Left ventricle myocardium inferior (tissue), 1 donor: ENCODE measurements at regions not wholly inside any gene's neighbourhood (a gene's known extent, or its start where the extent isn't known, plus 50 kb on each side); places are given as distances from the start of the nearest gene placed in this dataset.

Source experiments
- DNase-seq: peaks from one replicate; pipeline ENCODE4 v3.0.0-alpha.2; 2020
- H3K27ac ChIP-seq: fragments of 200-600 bp; replicated peaks from 2 replicates; pipeline ENCODE4 v1.8.0; 2021
- H3K27me3 ChIP-seq: fragments of 200-600 bp; 2 replicates; pipeline ENCODE4 v1.8.0; 2021; ENCODE audit warnings: low read depth
- H3K36me3 ChIP-seq: fragments of 200-600 bp; 2 replicates; pipeline ENCODE4 v1.8.0; 2021
- H3K4me1 ChIP-seq: fragments of 200-600 bp; 2 replicates; pipeline ENCODE4 v1.8.0; 2021
- H3K4me3 ChIP-seq: fragments of 200-600 bp; 2 replicates; pipeline ENCODE4 v1.8.0; 2021; ENCODE audit warnings: mild to moderate bottlenecking, moderate library complexity
- H3K9me3 ChIP-seq: fragments of 200-600 bp; replicated peaks from 2 replicates; pipeline ENCODE4 v1.8.0; 2021
- intact Hi-C: fragments of 100-400 bp; cut with micrococcal nuclease; formaldehyde crosslinking; loops from one replicate; pipeline ENCODE4 v1.11.0; 2022
- TF ChIP-seq, protein P1 (sequence below): fragments of 200-600 bp; IDR thresholded peaks from 2 replicates; pipeline ENCODE4 v1.8.0; 2021; ENCODE audit warnings: antibody characterized with exemption, mild to moderate bottlenecking, borderline replicate concordance
- donor health status: DM: no; HTN: yes; CAD: no; lungs with severe emphysema.

- TF ChIP-seq, protein P1, sequence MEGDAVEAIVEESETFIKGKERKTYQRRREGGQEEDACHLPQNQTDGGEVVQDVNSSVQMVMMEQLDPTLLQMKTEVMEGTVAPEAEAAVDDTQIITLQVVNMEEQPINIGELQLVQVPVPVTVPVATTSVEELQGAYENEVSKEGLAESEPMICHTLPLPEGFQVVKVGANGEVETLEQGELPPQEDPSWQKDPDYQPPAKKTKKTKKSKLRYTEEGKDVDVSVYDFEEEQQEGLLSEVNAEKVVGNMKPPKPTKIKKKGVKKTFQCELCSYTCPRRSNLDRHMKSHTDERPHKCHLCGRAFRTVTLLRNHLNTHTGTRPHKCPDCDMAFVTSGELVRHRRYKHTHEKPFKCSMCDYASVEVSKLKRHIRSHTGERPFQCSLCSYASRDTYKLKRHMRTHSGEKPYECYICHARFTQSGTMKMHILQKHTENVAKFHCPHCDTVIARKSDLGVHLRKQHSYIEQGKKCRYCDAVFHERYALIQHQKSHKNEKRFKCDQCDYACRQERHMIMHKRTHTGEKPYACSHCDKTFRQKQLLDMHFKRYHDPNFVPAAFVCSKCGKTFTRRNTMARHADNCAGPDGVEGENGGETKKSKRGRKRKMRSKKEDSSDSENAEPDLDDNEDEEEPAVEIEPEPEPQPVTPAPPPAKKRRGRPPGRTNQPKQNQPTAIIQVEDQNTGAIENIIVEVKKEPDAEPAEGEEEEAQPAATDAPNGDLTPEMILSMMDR, result no peak
- Histone ChIP-seq H3K27ac (no peak overlapping the region), H3K27me3 (no peaks in the 10 kb centered on the region), H3K4me3 (no peak overlapping the region), H3K36me3 (no peaks in the 10 kb centered on the region), H3K9me3 (no peaks in the 10 kb centered on the region), H3K4me1 (no peaks in the 10 kb centered on the region)
- intact Hi-C loops, result no loop called here
- DNase-seq, result no peak
Observed at GRCh38 chr10:109433434-109433833, 489.9 kb downstream of the XPNPEP1 start.

DNA sequence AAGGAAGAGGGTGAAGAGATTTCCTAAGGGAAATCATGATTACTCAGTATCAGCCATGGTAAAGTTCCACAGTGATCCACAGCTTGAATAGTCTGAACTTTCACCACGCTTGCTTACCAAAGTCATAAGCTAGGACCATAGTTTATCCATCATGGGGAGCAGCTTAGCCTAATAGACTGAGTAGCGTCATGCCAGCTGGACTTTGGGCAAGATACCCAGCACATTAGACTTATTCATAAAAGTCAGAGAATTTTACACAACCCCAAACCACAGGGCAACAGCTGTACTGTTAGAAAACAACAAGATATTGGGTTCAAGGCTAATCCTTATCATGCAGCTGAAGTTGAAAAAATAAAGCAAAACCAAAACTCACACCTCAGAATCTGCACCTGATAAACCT lies 491.0 kb downstream of the XPNPEP1 start:
- H3K9me3 ChIP-seq, result no peaks in the 10 kb centered on the region
- no peak overlapping the region for H3K4me3 ChIP-seq
- no peak for DNase-seq
- H3K36me3 ChIP-seq, result no peaks in the 10 kb centered on the region
- intact Hi-C loops, result no loop called here
- H3K4me1 ChIP-seq, result no peaks in the 10 kb centered on the region
- no peak overlapping the region for H3K27ac ChIP-seq
- TF ChIP-seq, protein P1, result no peak
- H3K27me3 ChIP-seq, result no peaks in the 10 kb centered on the region

- Histone ChIP-seq H3K27ac (no peak overlapping the region), H3K27me3 (no peaks in the 10 kb centered on the region), H3K36me3 (no peaks in the 10 kb centered on the region), H3K4me3 (no peak overlapping the region), H3K4me1 (no peaks in the 10 kb centered on the region), H3K9me3 (no peaks in the 10 kb centered on the region)
- intact Hi-C loops, result no loop called here
- no peak for DNase-seq
- TF ChIP-seq, protein P1, result no peak
Observed at GRCh38 chr10:109430799-109431198, 492.5 kb downstream of the XPNPEP1 start.

- no peaks in the 10 kb centered on the region for H3K4me1 ChIP-seq
- intact Hi-C loops, result no loop called here
- TF ChIP-seq, protein P1, result no peak
- no peaks in the 10 kb centered on the region for H3K27me3 ChIP-seq
- DNase-seq, result no peak
- H3K27ac ChIP-seq, result no peak overlapping the region
- no peaks in the 10 kb centered on the region for H3K9me3 ChIP-seq
- H3K4me3 ChIP-seq, result no peak overlapping the region
- no peaks in the 10 kb centered on the region for H3K36me3 ChIP-seq
Observed at GRCh38 chr10:109430043-109430760, 493.1 kb downstream of the XPNPEP1 start.

GRCh38 chr10:109428775-109429491 lies 494.4 kb downstream of the XPNPEP1 start:
- H3K36me3 ChIP-seq, result no peaks in the 10 kb centered on the region
- no peaks in the 10 kb centered on the region for H3K4me1 ChIP-seq
- no peak overlapping the region for H3K4me3 ChIP-seq
- no peaks in the 10 kb centered on the region for H3K9me3 ChIP-seq
- no peaks in the 10 kb centered on the region for H3K27me3 ChIP-seq
- no peak overlapping the region for H3K27ac ChIP-seq
- intact Hi-C loops, result no loop called here
- TF ChIP-seq, protein P1, result no peak
- DNase-seq, result no peak
